ENCODE measurements at regions not wholly inside any gene's neighbourhood (a gene's known extent, or its start where the extent isn't known, plus 50 kb on each side); places are given as distances from the start of the nearest gene placed in this dataset.

DNA sequence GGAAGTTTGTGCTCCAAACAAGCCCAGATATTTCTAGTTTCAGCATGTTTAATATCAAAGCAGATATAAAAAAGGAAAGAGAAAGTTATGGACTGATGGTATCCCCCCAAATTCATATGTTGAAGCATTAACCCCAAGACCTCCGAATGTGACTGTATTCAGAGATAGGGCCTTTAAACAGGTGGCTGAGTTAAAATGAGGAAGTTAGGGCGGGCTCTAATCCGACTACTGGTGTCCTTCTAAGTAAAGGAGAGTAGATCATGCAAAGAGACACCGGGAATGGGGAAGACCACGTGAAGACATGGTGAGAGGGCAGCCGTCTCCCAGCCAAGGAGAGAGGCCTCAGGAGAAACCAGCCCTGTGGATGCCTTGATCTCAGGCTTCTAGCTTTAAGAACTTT is 324.1 kb upstream of the KIF2A start:
- no peak overlapping the region for H3K4me3 ChIP-seq (ENCODE audit: low read depth, low read length)
- DNase-seq (ENCODE audit: low read depth): no peak
- TF ChIP-seq, protein P1, sequence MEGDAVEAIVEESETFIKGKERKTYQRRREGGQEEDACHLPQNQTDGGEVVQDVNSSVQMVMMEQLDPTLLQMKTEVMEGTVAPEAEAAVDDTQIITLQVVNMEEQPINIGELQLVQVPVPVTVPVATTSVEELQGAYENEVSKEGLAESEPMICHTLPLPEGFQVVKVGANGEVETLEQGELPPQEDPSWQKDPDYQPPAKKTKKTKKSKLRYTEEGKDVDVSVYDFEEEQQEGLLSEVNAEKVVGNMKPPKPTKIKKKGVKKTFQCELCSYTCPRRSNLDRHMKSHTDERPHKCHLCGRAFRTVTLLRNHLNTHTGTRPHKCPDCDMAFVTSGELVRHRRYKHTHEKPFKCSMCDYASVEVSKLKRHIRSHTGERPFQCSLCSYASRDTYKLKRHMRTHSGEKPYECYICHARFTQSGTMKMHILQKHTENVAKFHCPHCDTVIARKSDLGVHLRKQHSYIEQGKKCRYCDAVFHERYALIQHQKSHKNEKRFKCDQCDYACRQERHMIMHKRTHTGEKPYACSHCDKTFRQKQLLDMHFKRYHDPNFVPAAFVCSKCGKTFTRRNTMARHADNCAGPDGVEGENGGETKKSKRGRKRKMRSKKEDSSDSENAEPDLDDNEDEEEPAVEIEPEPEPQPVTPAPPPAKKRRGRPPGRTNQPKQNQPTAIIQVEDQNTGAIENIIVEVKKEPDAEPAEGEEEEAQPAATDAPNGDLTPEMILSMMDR (IDR thresholded peaks at IDR 0.05; ENCODE audit: insufficient read depth, low read depth, low read length, missing control alignments): no peak

GRCh38 chr5:61991430-61991829 is 314.6 kb upstream of the KIF2A start:
- no peak overlapping the region for H3K4me3 ChIP-seq (ENCODE audit: low read depth, low read length)
- TF ChIP-seq, protein P1 (IDR thresholded peaks at IDR 0.05; ENCODE audit: insufficient read depth, low read depth, low read length, missing control alignments): no peak
- DNase-seq (ENCODE audit: low read depth): no peak

DNA sequence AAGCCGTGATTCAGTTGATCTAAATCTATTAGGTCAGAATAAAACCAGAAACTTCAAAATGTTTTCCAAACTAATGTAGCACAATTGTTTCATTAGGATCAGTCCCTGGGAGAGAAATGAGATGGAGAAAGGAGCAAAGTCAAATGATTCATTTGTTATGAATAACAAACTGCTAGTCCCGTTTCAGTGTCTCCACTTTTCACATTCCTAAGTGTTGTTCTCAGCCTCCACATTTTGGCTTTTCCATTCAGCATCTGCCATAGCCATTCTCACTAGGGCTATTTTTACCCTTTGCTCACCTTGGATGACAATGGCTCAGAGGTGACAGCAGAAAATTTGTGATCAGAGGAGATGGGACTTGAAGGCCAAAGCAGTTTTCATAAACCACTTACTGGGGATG is 314.1 kb upstream of the KIF2A start:
- H3K4me3 ChIP-seq (ENCODE audit: low read depth, low read length): no peak overlapping the region
- TF ChIP-seq, protein P1 (IDR thresholded peaks at IDR 0.05; ENCODE audit: insufficient read depth, low read depth, low read length, missing control alignments): no peak

DNA sequence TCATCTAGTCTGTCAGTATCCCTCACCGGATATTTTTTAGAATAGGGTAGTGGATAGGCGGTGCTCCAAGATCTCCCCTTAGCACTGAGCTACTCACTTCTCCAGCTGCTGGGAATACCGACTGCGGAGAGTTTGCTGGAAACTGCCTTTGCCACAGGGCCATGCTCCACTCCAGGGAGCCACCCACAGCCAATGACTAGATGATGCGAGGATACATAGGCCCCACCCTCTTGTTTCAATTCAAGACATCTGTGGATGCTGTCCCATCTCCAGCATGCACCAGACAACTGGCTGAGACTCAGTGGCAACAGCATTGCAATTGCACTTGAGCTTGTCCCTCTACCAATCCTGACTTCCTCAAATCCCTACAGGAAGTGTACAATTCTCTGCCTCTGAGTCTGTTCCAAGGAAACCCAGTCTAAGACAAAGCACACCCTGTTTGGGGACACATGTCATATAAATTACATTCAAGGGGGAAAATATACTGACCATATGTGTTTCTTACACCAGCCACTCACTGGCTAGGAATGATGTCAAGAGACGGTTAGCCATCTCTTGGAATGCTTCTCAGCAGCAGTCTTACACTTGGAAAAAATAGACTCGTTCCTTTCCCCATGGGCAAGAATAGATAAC is 312.6 kb upstream of the KIF2A start:
- DNase-seq (ENCODE audit: low read depth): no peak
- no peak overlapping the region for H3K4me3 ChIP-seq (ENCODE audit: low read depth, low read length)
- TF ChIP-seq, protein P1 (IDR thresholded peaks at IDR 0.05; ENCODE audit: insufficient read depth, low read depth, low read length, missing control alignments): no peak

More for the DNA sequence above, 314.1 kb upstream of the KIF2A start:
- DNase-seq (ENCODE audit: low read depth): no peak

- TF ChIP-seq, protein P1 (IDR thresholded peaks at IDR 0.05; ENCODE audit: insufficient read depth, low read depth, low read length, missing control alignments): no peak
- no peak overlapping the region for H3K4me3 ChIP-seq (ENCODE audit: low read depth, low read length)
- DNase-seq (ENCODE audit: low read depth): no peak
These were observed 311.8 kb upstream of the KIF2A start for GRCh38 chr5:61994171-61994570.

- no peak overlapping the region for H3K4me3 ChIP-seq (ENCODE audit: low read depth, low read length)
- TF ChIP-seq, protein P1 (IDR thresholded peaks at IDR 0.05; ENCODE audit: insufficient read depth, low read depth, low read length, missing control alignments): no peak
- DNase-seq (ENCODE audit: low read depth): no peak
These were observed 310.5 kb upstream of the KIF2A start for GRCh38 chr5:61995486-61995885.

DNA sequence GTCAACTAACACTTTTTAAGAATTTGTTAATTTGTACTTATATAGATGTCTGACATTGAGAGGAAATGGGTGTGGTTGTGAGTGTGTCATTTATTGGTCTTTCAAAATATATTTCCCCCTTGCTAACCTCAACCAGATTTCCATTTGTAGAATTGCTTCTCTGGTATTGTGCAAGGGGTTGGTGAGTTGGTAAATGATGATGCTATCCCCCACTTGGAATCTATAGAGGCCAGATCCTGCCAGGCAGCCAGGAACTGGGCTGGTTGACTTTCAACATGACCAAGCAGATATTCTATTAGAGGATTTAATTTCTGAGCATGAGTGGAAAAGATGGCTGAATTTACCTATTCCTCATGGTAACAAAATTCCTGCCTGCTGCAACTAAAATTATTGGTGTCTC is 306.6 kb upstream of the KIF2A start:
- DNase-seq (ENCODE audit: low read depth): no peak
- TF ChIP-seq, protein P1 (IDR thresholded peaks at IDR 0.05; ENCODE audit: insufficient read depth, low read depth, low read length, missing control alignments): no peak
- no peak overlapping the region for H3K4me3 ChIP-seq (ENCODE audit: low read depth, low read length)
